Uterus (tissue), 3 donors: ENCODE measurements at regions not wholly inside any gene's neighbourhood (a gene's known extent, or its start where the extent isn't known, plus 50 kb on each side); places are given as distances from the start of the nearest gene placed in this dataset.

ENCODE experiments used
- DNase-seq, 2 donors: peaks; one replicate each; pipeline ENCODE4 v3.0.0-alpha.2; 2019 to 2020
- H3K27ac ChIP-seq, 2 donors: fragments of 200-600 bp; sonication (generic); 1 replicate in 1 of 2; 2 replicates in 1 of 2; pipeline ENCODE4 v1.5.1; 2016 to 2018
- H3K27me3 ChIP-seq, 2 donors: fragments of 200-600 bp; sonication (generic); one replicate each; pipeline ENCODE4 v1.5.1; 2018 to 2019; ENCODE audit warnings: control low read depth in 1 of 2
- H3K36me3 ChIP-seq, 2 donors: fragments of 200-600 bp; sonication (generic); one replicate each; pipeline ENCODE4 v1.5.1; 2019; ENCODE audit warnings: control low read depth in 1 of 2
- H3K4me1 ChIP-seq, 2 donors: fragments of 200-600 bp; sonication (generic); one replicate each; pipeline ENCODE4 v1.5.1; 2018 to 2019; ENCODE audit warnings: control low read depth in 1 of 2
- H3K4me3 ChIP-seq, 2 donors: fragments of 200-600 bp; sonication (generic); 1 replicate in 1 of 2; 2 replicates in 1 of 2; pipeline ENCODE4 v1.5.1; 2018 to 2019; ENCODE audit warnings: mild to moderate bottlenecking in 1 of 2
- H3K9me3 ChIP-seq, 2 donors: fragments of 200-600 bp; sonication (generic); one replicate each; pipeline ENCODE4 v1.5.1; 2019; ENCODE audit warnings: control low read depth in 1 of 2
- CTCF ChIP-seq, 4 experiments: fragments of 200-600 bp in 2 of 4; fragments of 450-650 bp in 2 of 4; sonication (generic) in 2 of 4; IDR thresholded peaks; one replicate each; pipeline ENCODE4 v1.5.1; 2016 to 2019; ENCODE audit warnings: antibody characterized with exemption in 4 of 4, mild to moderate bottlenecking in 2 of 4, moderate library complexity in 1 of 4
- POLR2A ChIP-seq, 2 donors: fragments of 450-650 bp; IDR thresholded peaks; one replicate each; pipeline ENCODE4 v1.6.1; 2016; ENCODE audit warnings: antibody characterized with exemption in 2 of 2, mild to moderate bottlenecking in 1 of 2, moderate library complexity in 1 of 2
- intact Hi-C: fragments of 100-400 bp; cut with DNase I; formaldehyde crosslinking; loops from one replicate; pipeline ENCODE4 v1.15.1; 2023; ENCODE audit warnings: low total_unique reads
- donor health status: DM: yes; HTN: yes; CAD: no.

- no peaks in the 10 kb centered on the region for H3K36me3 ChIP-seq
- no peak for DNase-seq
Observed at GRCh38 chr2:14451312-14451711, 181.2 kb upstream of the LRATD1 start.

GRCh38 chr2:14454202-14454601 is 178.3 kb upstream of the LRATD1 start:
- intact Hi-C loops = no loop called here

More at GRCh38 chr2:14451312-14451711, 181.2 kb upstream of the LRATD1 start:
- intact Hi-C loops = no loop called here
- Histone ChIP-seq H3K4me1 (no peaks in the 10 kb centered on the region), H3K9me3 (no peaks in the 10 kb centered on the region), H3K4me3 (no peak overlapping the region), H3K27me3 (no peaks in the 10 kb centered on the region), H3K27ac (no peak overlapping the region)
- TF ChIP-seq POLR2A (IDR thresholded peaks at IDR 0.05) (no peak), CTCF (IDR thresholded peaks at IDR 0.05) (no peak)

GRCh38 chr2:14459786-14460325 is 172.7 kb upstream of the LRATD1 start:
- no peaks in the 10 kb centered on the region for H3K27me3 ChIP-seq
- no peak for DNase-seq
- H3K4me1 ChIP-seq = no peaks in the 10 kb centered on the region
- no peaks in the 10 kb centered on the region for H3K9me3 ChIP-seq
- no peaks in the 10 kb centered on the region for H3K36me3 ChIP-seq
- H3K4me3 ChIP-seq = no peak overlapping the region
- no peak overlapping the region for H3K27ac ChIP-seq
- intact Hi-C loops = no loop called here
- TF ChIP-seq CTCF (IDR thresholded peaks at IDR 0.05) (no peak), POLR2A (IDR thresholded peaks at IDR 0.05) (no peak)

More at GRCh38 chr2:14454202-14454601, 178.3 kb upstream of the LRATD1 start:
- Histone ChIP-seq H3K36me3 (no peaks in the 10 kb centered on the region), H3K9me3 (no peaks in the 10 kb centered on the region), H3K4me1 (no peaks in the 10 kb centered on the region), H3K27ac (no peak overlapping the region), H3K27me3 (no peaks in the 10 kb centered on the region), H3K4me3 (no peak overlapping the region)
- no peak for DNase-seq
- TF ChIP-seq POLR2A (IDR thresholded peaks at IDR 0.05) = no peak
- TF ChIP-seq CTCF (IDR thresholded peaks at IDR 0.05) = no peak

GRCh38 chr2:14475994-14476393 is 156.5 kb upstream of the LRATD1 start:
- Histone ChIP-seq H3K36me3 (no peaks in the 10 kb centered on the region), H3K27ac (no peak overlapping the region), H3K9me3 (no peaks in the 10 kb centered on the region), H3K4me3 (no peak overlapping the region), H3K27me3 (no peaks in the 10 kb centered on the region), H3K4me1 (no peaks in the 10 kb centered on the region)
- DNase-seq = no peak
- intact Hi-C loops = no loop called here
- TF ChIP-seq CTCF (IDR thresholded peaks at IDR 0.05) (no peak), POLR2A (IDR thresholded peaks at IDR 0.05) (no peak)

- no peaks in the 10 kb centered on the region for H3K27me3 ChIP-seq
- no peaks in the 10 kb centered on the region for H3K4me1 ChIP-seq
- no peak overlapping the region for H3K27ac ChIP-seq
- TF ChIP-seq CTCF (IDR thresholded peaks at IDR 0.05) (no peak), POLR2A (IDR thresholded peaks at IDR 0.05) (no peak)
- DNase-seq = no peak
- no peaks in the 10 kb centered on the region for H3K36me3 ChIP-seq
- H3K9me3 ChIP-seq = no peaks in the 10 kb centered on the region
- intact Hi-C loops = no loop called here
- H3K4me3 ChIP-seq = no peak overlapping the region
Observed at GRCh38 chr2:14479486-14479885, 153.0 kb upstream of the LRATD1 start.
